GM23248 (cell line): ENCODE measurements at regions not wholly inside any gene's neighbourhood (a gene's known extent, or its start where the extent isn't known, plus 50 kb on each side); places are given as distances from the start of the nearest gene placed in this dataset.

Experiments used
- EZH2 ChIP-seq: fragments of 200-600 bp; sonication (generic); IDR thresholded peaks from 2 replicates; pipeline ENCODE4 v1.6.1; 2018; ENCODE audit warnings: antibody characterized with exemption, mild to moderate bottlenecking; ENCODE audit not compliant: insufficient read depth, poor library complexity, severe bottlenecking
- EZH2phosphoT487 ChIP-seq: fragments of 200-600 bp; sonication (generic); IDR thresholded peaks from 2 replicates; pipeline ENCODE4 v1.6.1; 2018; ENCODE audit warnings: antibody characterized with exemption, moderate library complexity, mild to moderate bottlenecking, low read depth; ENCODE audit not compliant: insufficient read depth

- TF ChIP-seq EZH2 (no peak), EZH2phosphoT487 (no peak)
These were observed 116.8 kb downstream of the OTOR start for GRCh38 chr20:16864963-16865362.
